HG02571 (cell line): ENCODE measurements at regions not wholly inside any gene's neighbourhood (a gene's known extent, or its start where the extent isn't known, plus 50 kb on each side); places are given as distances from the start of the nearest gene placed in this dataset.
"Not testable (repeated sequence)": the region's sequence is repeated elsewhere in the genome, so short reads cannot be mapped to it uniquely, and the experiment has no call there.

Experiments used
- ATAC-seq: cut with Tn5 transposase; IDR thresholded peaks from one replicate; pipeline ENCODE4 v1.9.1; 2021; ENCODE audit warnings: mild to moderate bottlenecking, moderate library complexity; ENCODE audit not compliant: unreplicated experiment

DNA sequence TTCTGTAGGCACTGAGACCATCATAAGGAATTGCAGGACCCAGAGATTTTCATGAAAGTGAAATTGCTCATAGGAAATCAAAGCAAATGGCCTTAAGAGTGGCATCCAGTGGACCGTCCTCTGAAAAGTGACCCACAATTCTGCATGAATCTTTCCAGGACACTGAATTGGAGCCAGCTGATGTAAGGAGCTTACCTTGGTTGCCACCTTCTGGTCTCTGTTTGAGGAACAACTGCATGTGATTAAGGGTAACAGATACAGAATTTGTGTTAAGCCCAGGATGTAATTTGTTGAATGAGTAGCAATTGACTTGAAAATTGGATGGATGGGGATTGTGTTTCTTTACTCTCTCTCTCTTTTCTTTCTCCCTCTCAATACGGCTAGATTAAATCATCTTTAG lies 49.9 kb upstream of the GAS1 start:
- ATAC-seq: no peak

DNA sequence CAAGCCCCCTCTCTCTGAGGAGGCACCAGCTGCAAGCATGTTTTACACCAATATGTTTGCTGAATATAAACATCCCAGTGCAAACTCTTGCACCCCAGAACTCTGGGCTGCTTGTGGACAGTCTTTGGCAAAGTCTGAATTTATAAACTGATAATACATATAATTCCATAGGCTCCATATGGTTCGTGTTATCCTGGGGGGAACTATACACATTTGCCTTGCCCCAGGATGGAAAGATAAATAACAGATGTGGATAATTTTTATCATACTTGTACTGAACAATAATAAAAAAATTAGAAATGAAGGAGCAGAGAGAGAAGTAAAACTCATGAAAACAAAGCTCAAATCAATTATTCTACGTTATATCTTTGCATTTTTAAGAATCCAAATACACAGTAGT lies 50.6 kb upstream of the GAS1 start:
- ATAC-seq: no peak

DNA sequence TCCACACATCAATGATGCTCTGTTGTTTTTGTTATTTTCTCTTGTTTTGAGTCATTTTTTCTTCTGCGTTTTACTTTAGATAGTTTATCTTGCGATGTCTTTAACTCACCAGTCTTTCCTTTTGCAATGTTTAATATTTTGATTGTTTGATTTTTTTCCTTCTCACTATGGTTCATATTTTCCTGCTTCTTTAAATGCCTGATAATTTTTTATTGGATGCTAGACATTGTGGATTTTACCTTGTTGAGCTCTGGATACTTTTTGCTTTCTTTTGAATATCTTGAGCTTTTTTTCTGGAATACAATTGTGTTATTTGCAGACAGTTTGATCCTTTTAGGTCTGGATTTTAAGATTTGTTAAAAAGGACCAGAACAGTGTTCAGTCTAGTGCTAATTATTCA lies 55.2 kb upstream of the GAS1 start:
- ATAC-seq: no peak

DNA sequence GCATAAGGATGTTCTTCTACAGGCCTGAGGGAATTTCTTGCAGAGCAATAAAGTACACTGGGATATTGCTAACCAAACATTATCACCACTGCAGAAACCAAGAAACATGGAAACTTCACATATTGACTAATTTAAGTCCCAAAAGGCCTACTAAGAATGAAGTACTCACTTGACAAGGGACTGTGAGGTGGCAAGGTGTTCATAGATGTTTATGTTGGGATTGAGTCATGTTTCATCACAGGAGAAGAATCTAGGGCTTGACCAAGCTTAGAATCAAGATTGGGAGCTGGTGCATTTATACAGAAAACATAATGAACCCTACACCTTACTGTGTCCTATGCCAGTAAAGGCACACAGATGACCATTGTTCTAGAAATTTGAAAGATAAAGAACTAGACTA lies 56.7 kb upstream of the GAS1 start:
- ATAC-seq: no peak

DNA sequence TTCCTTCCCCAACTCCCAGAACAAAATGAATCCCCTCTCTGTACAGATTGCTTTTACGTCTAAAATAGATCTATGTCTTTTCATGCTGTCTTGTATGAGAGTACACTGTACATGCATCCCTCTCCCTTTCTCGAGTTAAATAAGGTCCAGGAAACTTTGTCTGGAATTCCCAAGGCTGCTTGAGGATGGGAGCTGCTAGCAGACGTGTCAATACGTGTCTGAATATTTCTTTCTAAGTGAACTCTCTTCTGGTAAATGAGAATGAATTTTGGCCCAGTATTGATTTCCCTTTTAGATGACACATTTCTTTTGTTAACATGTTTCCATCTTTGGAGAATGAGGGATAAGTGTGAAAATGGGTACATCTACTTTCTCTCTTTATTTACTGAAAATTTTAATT lies 59.6 kb upstream of the GAS1 start:
- ATAC-seq: no peak

DNA sequence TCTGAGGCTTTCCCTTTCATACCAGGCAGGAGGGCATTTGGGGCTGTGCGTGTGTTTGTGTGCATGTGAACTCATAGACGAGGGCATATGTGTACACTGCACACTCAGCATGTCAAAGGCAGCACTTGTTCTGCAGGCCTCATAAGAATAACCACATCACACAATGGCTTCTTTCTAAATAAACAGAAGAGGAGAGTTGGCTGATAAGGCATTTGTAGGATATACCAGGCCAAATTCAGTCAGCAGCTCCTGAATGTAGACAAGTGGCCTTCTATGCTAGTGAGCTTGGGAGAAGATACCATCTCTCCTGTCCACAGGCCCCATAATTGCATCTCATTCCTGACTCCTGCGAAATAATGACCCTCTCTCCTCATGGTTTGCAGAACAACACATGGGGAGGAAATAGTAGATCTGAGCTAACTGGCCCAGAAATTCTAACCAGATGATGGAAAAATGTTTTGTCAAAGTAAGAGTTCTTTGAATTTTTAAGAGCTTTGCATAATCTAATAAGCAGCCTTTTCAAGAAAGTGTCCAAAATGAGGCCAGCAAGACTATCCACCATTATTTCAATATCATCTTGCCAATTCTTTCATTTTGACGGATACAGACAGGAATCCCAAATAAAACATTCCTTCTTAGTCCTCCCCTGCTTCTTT lies 60.5 kb upstream of the GAS1 start:
- ATAC-seq: no peak

DNA sequence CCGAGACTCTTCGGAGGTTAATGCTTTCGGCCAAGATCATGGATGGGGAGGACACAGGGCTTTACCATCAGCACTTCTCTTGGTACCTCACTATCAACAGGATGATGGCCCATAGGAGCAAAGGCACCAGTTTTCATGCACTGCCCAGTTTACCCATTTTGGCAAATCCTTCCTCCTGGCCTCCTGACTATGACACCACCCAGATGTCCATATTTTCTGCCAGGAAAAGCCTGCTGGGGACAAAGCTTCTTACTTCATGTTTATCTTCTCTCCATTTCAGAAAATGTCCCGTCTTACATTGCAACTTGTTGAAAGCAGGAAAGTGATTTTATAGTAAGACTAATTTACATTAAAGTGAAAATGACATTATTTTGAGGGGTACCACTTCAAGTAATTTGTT lies 61.4 kb upstream of the GAS1 start:
- no peak for ATAC-seq

DNA sequence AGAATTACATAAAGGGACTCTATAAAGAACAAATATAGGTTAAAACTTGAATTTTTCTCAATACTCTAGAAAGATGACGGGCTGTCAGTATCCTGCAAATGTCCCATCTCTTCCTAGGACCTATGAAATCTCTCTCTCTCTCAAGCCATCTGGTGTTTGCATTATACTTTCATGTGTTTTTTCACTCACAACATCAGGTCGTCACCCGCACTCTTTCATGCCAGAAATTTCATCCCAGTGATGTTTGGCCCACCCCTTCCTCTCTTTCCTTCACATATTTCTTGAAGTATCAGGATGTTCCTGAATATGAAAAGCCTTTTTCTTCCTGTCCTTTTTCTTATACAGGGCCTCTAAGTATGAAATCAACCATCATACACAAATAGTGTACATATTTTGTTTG lies 63.3 kb upstream of the GAS1 start:
- no peak for ATAC-seq

DNA sequence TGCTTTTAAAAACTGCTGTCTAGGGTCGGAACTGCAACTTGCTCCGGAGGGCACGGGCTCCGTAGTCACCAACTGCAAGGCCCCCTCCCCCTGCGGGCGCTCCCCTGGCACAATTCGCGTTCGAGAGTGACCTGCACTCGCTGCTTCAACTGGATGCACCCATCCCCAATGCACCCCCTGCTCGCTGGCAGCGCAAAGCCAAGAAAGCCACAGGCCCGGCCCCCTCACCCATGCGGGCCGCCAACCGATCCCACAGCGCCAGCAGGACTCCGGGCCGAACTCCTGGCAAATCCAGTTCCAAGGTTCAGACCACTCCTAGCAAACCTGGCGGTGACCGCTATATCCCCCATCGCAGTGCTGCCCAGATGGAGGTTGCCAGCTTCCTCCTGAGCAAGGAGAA lies 64.2 kb upstream of the GAS1 start:
- no peak for ATAC-seq

DNA sequence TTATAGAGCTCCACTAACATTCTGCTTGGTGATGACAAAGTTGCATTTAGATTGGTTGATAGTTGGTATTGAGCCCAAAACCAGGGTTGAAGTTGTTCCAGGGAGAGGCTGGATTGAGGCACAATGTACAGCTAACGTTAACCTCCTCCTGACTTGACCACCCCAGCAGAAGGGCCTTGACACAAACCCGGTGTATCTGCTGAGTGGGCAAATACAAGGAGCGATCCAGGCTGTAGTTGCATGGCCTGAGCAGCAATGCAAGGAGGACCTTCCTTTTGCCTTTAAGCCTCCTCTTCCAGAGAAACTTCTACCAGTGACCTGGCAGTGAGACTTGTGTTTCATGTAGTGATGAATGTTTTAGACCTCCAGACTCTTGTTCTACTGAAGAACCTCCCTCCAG lies 66.2 kb upstream of the GAS1 start:
- ATAC-seq: no peak

DNA sequence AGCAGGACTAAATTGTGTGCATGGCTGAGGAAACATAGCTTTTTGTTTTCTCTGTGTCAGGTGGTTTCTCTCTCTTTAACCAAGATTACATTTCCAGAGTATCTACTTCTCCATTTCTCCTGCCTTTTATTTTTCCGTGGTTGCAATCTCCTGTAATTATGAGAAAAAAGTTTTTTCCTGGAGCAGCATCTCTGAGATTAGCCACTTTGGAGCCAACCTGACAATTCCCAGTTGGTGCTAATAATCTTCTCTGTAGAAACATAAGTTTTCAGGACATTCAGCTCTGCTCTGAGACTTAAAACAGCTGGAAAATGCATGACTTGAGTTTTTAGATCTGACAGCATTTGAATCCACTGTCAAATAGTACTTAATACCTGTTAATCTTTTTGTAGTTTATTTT lies 67.1 kb upstream of the GAS1 start:
- no peak for ATAC-seq

DNA sequence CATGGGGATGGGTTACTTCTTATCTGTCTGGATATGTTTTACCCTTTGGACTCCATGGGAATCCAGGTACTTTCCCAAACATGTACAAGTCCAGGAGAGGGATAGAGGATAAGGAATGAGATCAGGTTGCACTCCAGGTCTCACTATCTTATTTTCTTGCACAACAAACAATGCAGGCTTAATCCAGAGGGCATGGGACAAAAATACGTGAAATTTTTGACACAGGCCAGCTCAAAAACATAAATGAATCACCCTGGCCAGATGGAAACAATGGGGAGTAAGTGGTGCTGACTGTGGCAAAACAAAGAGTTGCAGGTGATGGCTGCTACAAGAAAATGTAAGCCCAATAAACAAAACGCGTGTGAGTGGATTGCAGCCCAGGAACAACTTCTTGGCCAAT lies 69.4 kb upstream of the GAS1 start:
- no peak for ATAC-seq

DNA sequence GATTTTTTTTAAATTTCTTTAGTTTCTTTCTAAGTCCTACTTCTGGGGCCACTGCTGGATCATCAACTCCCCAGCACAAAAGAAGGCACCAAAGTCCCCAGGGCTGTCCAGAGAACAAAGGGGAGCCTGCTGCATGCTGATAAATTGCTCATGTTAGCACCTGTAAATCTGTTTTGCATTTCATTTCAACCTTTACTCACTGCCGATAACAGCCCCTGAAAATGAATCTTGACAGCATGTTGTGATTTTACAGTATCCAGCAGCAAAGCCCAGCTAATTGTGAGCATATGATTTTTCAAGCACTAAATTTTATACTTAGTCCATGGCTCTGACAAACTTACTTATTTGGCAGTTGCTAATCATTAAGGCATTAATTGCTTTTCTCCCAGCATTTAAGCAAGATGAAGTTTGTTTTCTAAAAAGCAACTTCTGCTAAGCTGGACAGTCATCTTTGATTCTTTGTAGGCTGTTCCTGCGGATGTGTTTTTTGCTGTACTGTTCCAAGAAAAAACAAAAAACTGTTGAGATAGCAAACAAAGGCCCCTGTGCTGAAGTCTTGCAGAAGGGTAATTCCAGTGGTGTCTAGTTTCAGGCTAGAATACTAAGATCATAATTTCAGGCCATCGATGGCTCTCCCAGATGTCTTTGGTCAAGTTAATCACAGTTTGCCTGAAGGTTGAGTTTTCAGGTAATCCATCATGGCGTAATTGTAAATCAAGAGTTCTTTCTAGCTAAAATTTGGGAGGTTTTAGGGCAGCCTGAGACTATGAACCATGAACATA lies 73.1 kb upstream of the GAS1 start:
- ATAC-seq: no peak

DNA sequence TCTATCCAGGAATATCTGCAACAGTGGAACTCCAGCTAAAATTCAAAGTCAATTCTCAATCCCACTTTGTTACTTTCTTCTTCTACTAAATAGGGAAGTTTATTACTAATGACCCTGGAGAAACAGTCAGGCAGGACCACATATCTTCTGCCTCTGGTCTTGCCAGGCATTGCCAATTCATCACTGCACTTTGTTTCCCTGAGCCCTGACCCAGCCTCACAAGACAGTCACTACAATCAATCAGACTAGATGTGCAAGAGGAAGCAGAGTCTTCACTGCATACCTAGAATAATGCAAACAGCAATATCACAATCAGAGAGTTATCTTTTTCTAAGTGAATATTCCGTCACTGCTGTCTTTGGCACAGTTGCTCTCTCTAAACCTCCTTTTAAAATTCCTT lies 74.9 kb upstream of the GAS1 start:
- ATAC-seq: no peak

DNA sequence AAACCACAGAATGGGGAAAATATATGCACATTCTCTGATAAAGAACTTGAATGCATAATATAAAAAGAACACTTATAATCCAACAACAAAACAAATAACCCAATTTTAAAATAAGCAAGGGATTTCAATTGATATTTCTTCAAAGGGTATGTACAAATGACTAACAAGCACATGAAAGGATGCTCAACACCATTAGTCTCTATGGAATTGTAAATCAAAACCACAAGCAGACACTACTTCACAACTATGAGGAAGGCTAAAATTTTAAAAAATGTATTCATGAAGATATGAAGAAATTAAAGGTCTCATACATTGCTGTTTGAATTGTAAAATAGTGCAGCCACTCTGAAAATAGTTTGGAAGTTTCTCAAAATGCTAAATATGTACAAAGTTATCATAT lies 78.9 kb upstream of the GAS1 start:
- ATAC-seq: no peak

DNA sequence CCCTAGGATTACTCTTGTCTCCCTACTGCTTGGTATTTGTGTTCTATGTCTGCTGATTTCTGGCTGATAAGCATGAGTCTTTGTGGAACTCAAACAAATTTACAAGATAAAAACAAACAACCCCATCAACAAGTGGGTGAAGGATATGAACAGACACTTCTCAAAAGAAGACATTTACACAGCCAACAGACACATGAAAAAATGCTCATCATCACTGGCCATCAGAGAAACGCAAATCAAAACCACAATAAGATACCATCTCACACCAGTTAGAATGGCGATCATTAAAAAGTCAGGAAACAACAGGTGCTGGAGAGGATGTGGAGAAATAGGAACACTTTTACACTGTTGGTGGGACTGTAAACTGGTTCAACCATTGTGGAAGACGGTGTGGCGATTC lies 81.5 kb upstream of the GAS1 start:
- not testable (repeated sequence) for ATAC-seq

DNA sequence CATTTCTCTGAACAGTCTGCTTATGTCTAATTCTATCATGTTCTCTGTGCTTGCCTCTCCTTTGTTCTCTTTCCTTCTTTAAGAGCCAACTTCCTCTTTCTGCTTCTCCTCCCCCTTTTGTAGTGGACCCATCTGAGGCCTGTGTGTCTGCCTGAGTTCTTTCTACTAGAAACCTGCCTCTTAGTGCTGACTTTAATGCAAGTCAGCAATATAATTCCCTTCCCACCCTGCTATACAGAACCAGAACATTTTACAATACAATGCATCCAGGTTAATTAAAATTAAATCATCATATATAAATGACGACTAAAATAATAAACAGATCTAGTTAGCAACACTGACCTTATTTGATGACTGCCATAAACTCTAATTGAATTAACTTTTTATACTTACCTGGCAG lies 82.6 kb upstream of the GAS1 start:
- ATAC-seq: no peak

DNA sequence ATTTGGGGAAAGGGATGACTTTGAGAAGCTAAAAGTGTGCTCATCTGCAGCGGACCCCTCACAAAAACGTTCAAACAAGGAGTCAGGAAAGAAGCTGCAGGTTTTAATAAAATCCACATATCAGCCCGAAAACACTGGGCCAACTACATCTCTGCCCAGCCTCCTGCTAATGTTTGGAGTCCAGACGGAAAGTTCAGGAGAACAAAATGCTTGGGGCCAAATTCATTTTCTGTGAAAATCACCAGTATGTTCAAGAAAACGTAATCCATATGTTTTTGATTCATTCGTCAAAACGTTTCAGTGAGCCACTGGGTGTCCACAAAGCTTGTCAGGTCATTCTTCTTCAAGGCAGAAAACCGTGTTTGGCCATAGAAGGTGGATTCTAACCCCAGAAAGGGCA lies 87.5 kb upstream of the GAS1 start:
- no peak for ATAC-seq

DNA sequence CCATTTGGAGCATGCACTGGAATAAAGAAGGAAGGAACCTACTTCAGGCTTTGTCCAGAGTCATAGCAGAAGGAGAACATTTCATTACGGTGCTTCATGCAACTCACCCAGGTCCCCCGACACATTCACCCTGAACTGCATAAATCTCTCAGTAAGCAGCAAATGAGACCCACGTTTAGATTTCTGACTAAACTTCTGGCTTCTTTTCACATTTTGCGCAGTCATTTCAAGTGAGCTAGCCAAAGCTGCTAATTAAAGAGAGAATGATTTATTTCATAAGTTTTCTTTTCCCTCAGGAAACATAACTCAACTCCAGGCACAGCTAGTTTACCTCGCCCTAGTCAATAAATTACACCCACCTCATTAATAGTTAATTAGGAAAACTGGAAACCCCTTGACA lies 88.6 kb upstream of the GAS1 start:
- no peak for ATAC-seq

DNA sequence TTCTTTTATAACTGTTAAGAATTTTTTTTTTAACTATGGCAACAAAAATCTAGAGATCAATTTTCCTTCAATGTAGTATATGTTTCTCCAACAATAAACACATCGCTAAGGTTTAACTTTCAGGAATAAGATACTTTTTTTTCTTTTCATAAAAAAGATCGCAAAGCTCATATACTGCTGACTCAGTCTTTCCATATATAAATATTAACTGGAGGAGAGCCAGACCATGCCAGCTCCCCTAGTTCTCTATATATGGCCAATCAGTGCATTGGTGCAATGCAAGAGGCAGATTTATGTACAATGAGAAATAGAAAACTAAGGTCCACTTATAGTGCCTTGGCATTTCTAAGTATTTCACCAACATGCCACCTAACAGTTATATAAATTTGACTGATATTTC lies 89.2 kb upstream of the GAS1 start:
- ATAC-seq: no peak

DNA sequence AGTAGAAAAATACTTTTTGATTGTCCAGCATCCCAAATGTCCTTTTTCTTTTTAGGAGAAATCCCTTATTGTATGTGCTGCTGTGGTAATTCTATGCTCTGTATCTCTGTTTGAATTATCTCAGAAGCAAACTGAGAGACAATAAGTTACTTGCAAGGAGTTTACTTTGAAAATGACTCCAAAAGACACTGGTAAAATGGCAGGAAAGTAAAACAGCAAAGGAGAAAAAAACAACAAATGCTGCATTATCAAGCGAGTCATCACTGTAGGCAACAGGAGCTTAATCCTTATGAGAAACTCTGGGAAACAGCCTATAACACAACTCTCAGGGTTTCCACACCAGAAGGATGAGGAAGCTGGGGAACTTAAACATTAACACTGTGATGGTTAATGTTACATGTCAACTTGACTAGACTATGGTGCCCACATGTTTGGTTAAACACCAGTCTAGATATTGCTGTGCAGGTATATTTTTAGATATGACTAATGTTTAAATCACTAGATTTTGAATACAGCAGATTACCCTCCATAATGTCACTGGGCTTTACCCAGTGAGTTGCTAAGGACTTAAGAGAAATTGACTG lies 92.6 kb upstream of the GAS1 start:
- no peak for ATAC-seq

DNA sequence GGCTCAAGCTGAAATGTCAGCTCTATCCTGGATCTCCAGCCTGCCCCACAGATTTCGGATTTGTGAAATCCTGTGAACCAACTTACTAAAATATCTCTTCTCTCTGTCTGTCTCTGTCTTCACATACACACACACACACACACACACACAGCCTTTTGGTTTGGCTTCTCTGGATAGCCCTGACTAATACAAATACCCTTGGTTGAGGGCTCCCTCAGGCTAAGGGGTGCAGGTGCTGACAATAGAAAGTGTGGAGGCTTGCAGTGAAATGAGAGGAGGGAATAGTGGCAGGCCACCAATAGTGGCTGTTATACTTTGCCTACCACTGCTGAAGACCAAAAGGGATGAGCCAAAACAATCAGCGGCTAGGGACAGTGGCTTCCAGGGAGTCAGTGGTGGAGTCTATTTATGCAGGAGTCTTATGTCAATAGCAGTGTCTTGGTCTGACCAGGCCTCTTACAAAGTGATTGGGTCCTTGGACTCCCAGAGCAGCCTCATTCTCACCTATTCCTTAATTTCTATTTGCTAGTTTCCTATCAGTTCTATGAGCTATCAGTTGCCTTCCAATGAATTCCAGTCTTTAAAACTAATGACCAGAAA lies 93.2 kb upstream of the GAS1 start:
- no peak for ATAC-seq
